CD14-positive monocyte (primary cell): ENCODE measurements at regions not wholly inside any gene's neighbourhood (a gene's known extent, or its start where the extent isn't known, plus 50 kb on each side); places are given as distances from the start of the nearest gene placed in this dataset.

Source experiments
- DNase-seq, 3 donors: peaks; one replicate each; pipeline ENCODE4 v3.0.0-alpha.2; 2011 to 2022
- H2AFZ ChIP-seq: 2 replicates; pipeline ENCODE4 v1.6.0; 2012; ENCODE audit warnings: mild to moderate bottlenecking, low read depth, low read length, inconsistent platforms; ENCODE audit not compliant: insufficient read depth, poor library complexity, severe bottlenecking
- H3K27ac ChIP-seq, 2 donors: 1 replicate in 1 of 2; 2 replicates in 1 of 2; pipeline ENCODE4 v1.5.1; 2012 to 2013; ENCODE audit warnings: low read length in 2 of 2, control low read depth in 1 of 2, inconsistent platforms in 1 of 2, low read depth in 1 of 2, mild to moderate bottlenecking in 1 of 2
- H3K27me3 ChIP-seq, 2 donors: one replicate each; pipeline versions ENCODE4 v1.6.0 to v1.6.1; 2011 to 2013; ENCODE audit warnings: low read length in 2 of 2; ENCODE audit not compliant: control insufficient read depth in 2 of 2, insufficient read depth in 2 of 2
- H3K36me3 ChIP-seq, 2 donors: replicated peaks in 1 of 2; 1 replicate in 1 of 2; 2 replicates in 1 of 2; pipeline versions ENCODE4 v1.5.1 to v1.6.1; 2012 to 2013; ENCODE audit warnings: low read length in 2 of 2, control low read depth in 1 of 2, inconsistent platforms in 1 of 2, mild to moderate bottlenecking in 1 of 2; ENCODE audit not compliant: insufficient read depth in 2 of 2, control insufficient read depth in 1 of 2
- H3K4me1 ChIP-seq, 2 donors: 1 replicate in 1 of 2; 2 replicates in 1 of 2; pipeline versions ENCODE4 v1.5.1 to v1.6.1; 2012 to 2013; ENCODE audit warnings: low read length in 2 of 2, control low read depth in 1 of 2, inconsistent platforms in 1 of 2, mild to moderate bottlenecking in 1 of 2, moderate library complexity in 1 of 2; ENCODE audit not compliant: insufficient read depth in 2 of 2, control insufficient read depth in 1 of 2
- H3K4me2 ChIP-seq: replicated peaks from 2 replicates; pipeline ENCODE3; 2012; ENCODE audit warnings: low read length, moderate library complexity, mild to moderate bottlenecking; ENCODE audit not compliant: poor library complexity, severe bottlenecking; ENCODE audit errors: extremely low read depth
- H3K4me3 ChIP-seq, 3 experiments: fragments of 200-600 bp in 1 of 3; sonication (generic) in 1 of 3; replicated peaks in 1 of 3; 1 replicate in 2 of 3; 2 replicates in 1 of 3; pipeline ENCODE4 v1.5.1; 2011 to 2013; ENCODE audit warnings: low read length in 3 of 3, mild to moderate bottlenecking in 3 of 3, control low read depth in 2 of 3, low read depth in 2 of 3, inconsistent platforms in 1 of 3, moderate library complexity in 1 of 3
- H3K79me2 ChIP-seq: 2 replicates; pipeline ENCODE4 v1.6.0; 2012; ENCODE audit warnings: mild to moderate bottlenecking, control low read depth, inconsistent platforms, low read length, moderate library complexity; ENCODE audit not compliant: insufficient read depth
- H3K9ac ChIP-seq: 2 replicates; pipeline ENCODE4 v1.6.0; 2017; ENCODE audit warnings: low read length, mild to moderate bottlenecking; ENCODE audit not compliant: insufficient read depth, poor library complexity, severe bottlenecking
- H3K9me3 ChIP-seq, 2 donors: replicated peaks in 1 of 2; 1 replicate in 1 of 2; 2 replicates in 1 of 2; pipeline versions ENCODE4 v1.5.1 to v1.6.1; 2012 to 2013; ENCODE audit warnings: low read length in 2 of 2, control low read depth in 1 of 2; ENCODE audit not compliant: control insufficient read depth in 1 of 2, insufficient read depth in 1 of 2
- H4K20me1 ChIP-seq: 2 replicates; pipeline ENCODE4 v1.6.0; 2012; ENCODE audit warnings: mild to moderate bottlenecking, low read length, control low read depth, moderate library complexity; ENCODE audit not compliant: insufficient read depth
- H3K27ac Mint-ChIP-seq, 7 donors: one replicate each; pipeline ENCODE4 v1.8.0; 2020; ENCODE audit warnings: mild to moderate bottlenecking in 7 of 7, mixed read lengths in 7 of 7, moderate library complexity in 6 of 7, inconsistent platforms in 2 of 7
- H3K27me3 Mint-ChIP-seq, 3 donors: one replicate each; pipeline ENCODE4 v1.8.0; 2021 to 2022; ENCODE audit warnings: low read depth in 3 of 3, mild to moderate bottlenecking in 3 of 3, mixed read lengths in 3 of 3, moderate library complexity in 3 of 3, inconsistent platforms in 1 of 3
- H3K36me3 Mint-ChIP-seq, 2 donors: one replicate each; pipeline ENCODE4 v1.8.0; 2020; ENCODE audit warnings: mixed read lengths in 2 of 2, inconsistent platforms in 1 of 2, mild to moderate bottlenecking in 1 of 2
- H3K4me1 Mint-ChIP-seq: one replicate; pipeline ENCODE4 v1.8.0; 2020; ENCODE audit warnings: mild to moderate bottlenecking, mixed read lengths
- H3K4me3 Mint-ChIP-seq, 2 donors: one replicate each; pipeline ENCODE4 v1.8.0; 2020; ENCODE audit warnings: mild to moderate bottlenecking in 2 of 2, mixed read lengths in 2 of 2, moderate library complexity in 1 of 2
- H3K9me3 Mint-ChIP-seq, 7 donors: one replicate each; pipeline ENCODE4 v1.8.0; 2020 to 2022; ENCODE audit warnings: mixed read lengths in 7 of 7, mild to moderate bottlenecking in 6 of 7, moderate library complexity in 6 of 7, inconsistent platforms in 2 of 7
- WGBS: methylation state at CpG from one replicate; pipeline ENCODE4 v1.1.5; 2013; ENCODE audit warnings: missing lambda C conversion rate; ENCODE audit not compliant: insufficient coverage; 5-methylcytosine and 5-hydroxymethylcytosine counted together
- intact Hi-C, 2 donors: fragments of 100-400 bp; cut with micrococcal nuclease; formaldehyde crosslinking; loops; one replicate each; pipeline versions ENCODE4 v1.15.0 to v1.15.1; 2023
- TF ChIP-seq, protein P1 (sequence below): fragments of 200-600 bp; IDR thresholded peaks from one replicate; pipeline ENCODE4 v1.8.0; 2022; ENCODE audit warnings: antibody characterized with exemption, mild to moderate bottlenecking

DNA sequence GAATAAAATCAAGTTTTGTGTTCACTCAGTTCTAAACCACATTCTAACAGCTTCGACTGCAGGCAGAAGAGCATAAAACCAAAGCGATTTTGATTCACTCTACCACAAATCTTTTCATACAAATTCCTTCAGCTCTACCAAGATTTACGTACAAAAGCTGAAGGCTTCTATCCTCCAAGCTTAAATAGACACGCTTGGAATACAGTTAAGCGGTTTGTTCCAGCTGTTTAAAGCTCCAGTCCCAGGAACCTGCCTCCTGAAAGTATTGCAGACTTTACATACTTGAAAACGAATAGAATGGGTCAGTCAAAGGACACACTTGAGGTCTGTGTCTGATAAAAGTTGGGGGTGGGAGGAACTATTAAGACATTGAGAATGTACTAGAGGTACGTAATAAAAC lies 102.9 kb downstream of the MPP7 start:
- no peak overlapping the region for H3K27ac ChIP-seq
- H3K79me2 ChIP-seq: no peaks in the 10 kb centered on the region
- intact Hi-C loops: no loop called here
- TF ChIP-seq, protein P1, sequence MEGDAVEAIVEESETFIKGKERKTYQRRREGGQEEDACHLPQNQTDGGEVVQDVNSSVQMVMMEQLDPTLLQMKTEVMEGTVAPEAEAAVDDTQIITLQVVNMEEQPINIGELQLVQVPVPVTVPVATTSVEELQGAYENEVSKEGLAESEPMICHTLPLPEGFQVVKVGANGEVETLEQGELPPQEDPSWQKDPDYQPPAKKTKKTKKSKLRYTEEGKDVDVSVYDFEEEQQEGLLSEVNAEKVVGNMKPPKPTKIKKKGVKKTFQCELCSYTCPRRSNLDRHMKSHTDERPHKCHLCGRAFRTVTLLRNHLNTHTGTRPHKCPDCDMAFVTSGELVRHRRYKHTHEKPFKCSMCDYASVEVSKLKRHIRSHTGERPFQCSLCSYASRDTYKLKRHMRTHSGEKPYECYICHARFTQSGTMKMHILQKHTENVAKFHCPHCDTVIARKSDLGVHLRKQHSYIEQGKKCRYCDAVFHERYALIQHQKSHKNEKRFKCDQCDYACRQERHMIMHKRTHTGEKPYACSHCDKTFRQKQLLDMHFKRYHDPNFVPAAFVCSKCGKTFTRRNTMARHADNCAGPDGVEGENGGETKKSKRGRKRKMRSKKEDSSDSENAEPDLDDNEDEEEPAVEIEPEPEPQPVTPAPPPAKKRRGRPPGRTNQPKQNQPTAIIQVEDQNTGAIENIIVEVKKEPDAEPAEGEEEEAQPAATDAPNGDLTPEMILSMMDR: no peak
- H3K27me3 ChIP-seq: no peaks in the 10 kb centered on the region
- Mint-ChIP-seq H3K27ac (no peak overlapping the region), H3K36me3 (peaks cover 43 to 62% of the 10 kb centered on the region in 2 donors), H3K4me1 (no peaks in the 10 kb centered on the region), H3K27me3 (no peaks in the 10 kb centered on the region), H3K9me3 (peaks cover 0 to 2% (median 0%) of the 10 kb centered on the region in 7 donors), H3K4me3 (no peak overlapping the region)
- DNase-seq: no peak
- no peak overlapping the region for H3K9ac ChIP-seq
- H2AFZ ChIP-seq: no peak overlapping the region
- no peak overlapping the region for H3K4me3 ChIP-seq
- no peak overlapping the region for H3K4me2 ChIP-seq
- no peaks in the 10 kb centered on the region for H3K9me3 ChIP-seq
- H4K20me1 ChIP-seq: peaks cover 77% of the 10 kb centered on the region
- WGBS: 96% methylated on average over 5 of the region's 7 CpGs
- peaks cover 22 to 70% of the 10 kb centered on the region in 2 donors for H3K36me3 ChIP-seq
- no peaks in the 10 kb centered on the region for H3K4me1 ChIP-seq

DNA sequence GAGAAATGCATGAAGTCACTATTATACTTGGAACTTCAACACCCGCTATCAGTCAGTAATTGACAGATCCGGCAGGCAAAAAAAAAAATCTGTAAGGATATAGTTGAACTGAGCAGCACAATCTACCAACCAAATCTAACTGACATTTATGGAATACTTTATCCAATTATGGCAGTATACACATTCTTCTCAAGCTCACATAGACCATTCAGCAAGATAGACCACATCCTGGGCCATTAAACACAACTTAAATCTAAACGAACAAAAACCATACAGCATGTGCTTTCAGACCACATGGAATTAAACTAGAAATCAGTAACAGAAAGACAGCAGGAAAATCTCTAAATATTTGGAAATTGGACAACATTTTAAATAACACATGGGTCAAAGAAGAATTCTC lies 112.7 kb downstream of the MPP7 start:
- Histone ChIP-seq H3K4me2 (no peak overlapping the region), H3K9me3 (no peaks in the 10 kb centered on the region), H2AFZ (no peak overlapping the region), H3K79me2 (peaks cover 14% of the 10 kb centered on the region), H3K4me1 (no peaks in the 10 kb centered on the region), H3K36me3 (peaks cover 0 to 14% of the 10 kb centered on the region in 2 donors), H4K20me1 (peaks cover 97% of the 10 kb centered on the region), H3K27me3 (no peaks in the 10 kb centered on the region), H3K4me3 (no peak overlapping the region), H3K27ac (no peak overlapping the region), H3K9ac (no peak overlapping the region)
- DNase-seq: no peak
- Mint-ChIP-seq H3K4me1 (peaks cover 6% of the 10 kb centered on the region), H3K36me3 (peaks cover 16 to 38% of the 10 kb centered on the region in 2 donors), H3K9me3 (no peaks in the 10 kb centered on the region), H3K4me3 (no peak overlapping the region), H3K27ac (no peak overlapping the region), H3K27me3 (peaks cover 0 to 4% (median 0%) of the 10 kb centered on the region in 3 donors)
- intact Hi-C loops: no loop called here
- no CpG with 5 or more reads among the region's 3 CpGs for WGBS
- TF ChIP-seq, protein P1: no peak
